Fibroblast of skin of abdomen (primary cell): ENCODE measurements at regions not wholly inside any gene's neighbourhood (a gene's known extent, or its start where the extent isn't known, plus 50 kb on each side); places are given as distances from the start of the nearest gene placed in this dataset.
"Not testable (repeated sequence)": the region's sequence is repeated elsewhere in the genome, so short reads cannot be mapped to it uniquely, and the experiment has no call there.

Experiments used
- DNase-seq: peaks from one replicate; pipeline ENCODE4 v3.0.0-alpha.2; 2013

DNA sequence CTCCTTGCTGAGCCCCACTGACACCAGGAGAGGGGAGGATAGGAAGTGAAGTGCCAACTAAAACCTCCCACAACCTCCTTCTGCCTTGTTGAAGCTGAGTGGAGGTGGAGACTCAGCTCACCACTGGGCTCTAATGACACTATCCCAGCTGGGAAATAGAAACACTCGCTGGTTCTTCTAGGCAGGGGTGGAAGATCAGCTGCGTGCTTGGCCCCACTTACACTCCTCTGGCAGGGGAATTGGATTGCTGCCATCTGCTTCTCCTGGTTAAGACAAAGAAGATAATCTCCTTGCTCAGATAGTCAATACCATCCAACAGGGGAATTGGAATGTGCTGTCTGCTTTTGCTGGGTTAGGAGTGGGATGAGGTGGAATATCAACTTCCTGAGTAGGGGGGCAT is 392.5 kb downstream of the ZNF674 start:
- DNase-seq: no peak

DNA sequence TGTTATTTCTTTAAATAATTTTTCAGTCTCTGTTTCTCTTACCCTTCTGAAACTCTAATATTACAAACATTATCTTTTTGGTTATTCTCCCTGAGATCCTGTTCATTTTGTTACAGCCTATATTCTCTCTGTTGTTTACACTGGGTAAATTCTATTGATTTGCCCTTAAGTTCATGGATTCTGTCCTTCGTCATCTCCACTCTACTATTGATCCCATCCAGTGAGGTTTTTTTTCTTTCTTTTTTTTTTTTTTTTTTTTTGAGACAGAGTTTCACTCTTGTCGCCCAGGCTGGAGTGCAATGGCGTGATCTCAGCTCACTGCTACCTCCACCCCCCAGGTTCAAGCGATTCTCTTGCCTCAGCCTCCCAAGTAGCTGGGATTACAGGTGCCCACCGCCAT is 393.9 kb downstream of the ZNF674 start:
- DNase-seq: not testable (repeated sequence)

DNA sequence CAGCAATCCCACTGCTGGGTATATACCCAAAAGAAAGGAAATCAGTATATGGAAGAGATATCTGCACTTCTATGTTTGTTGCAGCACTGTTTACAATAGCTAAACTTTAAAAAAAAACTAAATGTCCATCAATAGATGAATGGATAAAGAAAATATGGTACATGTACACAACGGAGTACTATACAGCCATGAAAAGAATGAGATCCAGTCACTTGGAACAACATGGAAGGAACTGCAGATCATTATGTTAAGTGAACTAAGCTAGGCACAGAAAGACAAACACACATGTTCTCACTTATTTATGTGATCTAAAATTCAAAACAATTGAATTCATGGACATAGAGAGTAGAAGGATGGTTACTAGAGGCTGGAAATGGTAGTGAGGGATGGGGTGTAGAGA is 400.7 kb downstream of the ZNF674 start:
- DNase-seq: no peak

DNA sequence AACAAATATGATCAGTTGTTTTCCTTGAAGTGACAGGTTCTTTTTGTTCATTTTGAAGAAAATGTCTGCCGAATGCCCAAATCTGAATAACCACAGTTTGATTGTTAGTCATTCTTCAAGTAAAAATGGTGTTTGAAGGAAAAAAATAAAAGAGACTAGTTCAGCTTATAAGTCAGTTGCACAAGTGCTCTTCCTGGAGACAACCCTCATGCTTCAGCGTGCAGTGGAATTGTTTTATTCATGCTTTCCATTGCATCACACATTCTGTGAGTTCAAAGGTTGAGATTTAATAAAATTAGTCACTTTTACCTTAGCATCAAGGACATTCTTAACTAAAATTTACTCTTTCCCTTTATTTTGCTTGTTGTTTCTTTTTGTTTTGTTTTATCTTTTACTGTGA is 404.9 kb downstream of the ZNF674 start:
- no peak for DNase-seq

DNA sequence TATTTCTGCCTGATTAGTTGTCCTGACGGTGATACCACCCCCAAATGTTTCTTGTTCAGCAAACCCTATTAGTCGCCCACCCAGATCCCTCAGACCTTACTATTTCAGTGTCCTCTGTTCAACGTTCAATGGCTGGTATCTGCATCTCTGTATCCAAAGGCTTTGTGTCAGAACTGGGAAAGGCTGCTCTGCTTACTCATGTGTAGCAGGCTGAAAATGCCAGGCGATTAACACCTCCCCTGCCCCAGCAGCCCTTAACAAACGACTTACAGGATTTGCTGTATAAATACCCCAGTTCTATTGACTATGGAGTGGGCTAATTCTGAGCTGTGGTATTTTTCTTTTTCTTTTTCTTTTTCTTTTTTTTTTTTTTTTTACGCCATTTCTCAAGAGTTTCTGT is 415.0 kb downstream of the ZNF674 start:
- DNase-seq: no peak

DNA sequence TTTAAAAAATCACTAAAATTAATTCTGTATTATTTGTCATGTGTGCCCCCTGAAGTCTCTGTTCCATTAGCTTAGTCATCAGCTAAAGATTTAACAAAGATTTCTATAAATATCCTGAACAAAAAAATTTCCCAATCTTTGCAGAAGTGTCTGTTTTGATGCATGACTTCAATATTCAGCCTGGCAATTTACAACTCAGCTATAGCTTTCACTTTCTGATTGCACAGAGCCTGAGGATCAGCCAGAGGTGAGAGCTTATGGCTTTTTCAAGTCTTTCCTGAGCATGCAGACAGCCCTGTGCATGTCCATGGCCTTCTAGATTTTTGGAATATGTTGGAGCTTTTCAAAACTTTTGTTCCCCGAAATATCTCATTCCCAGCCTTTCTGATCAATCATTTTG is 420.1 kb downstream of the ZNF674 start:
- peak; percentile 5 for DNase-seq

DNA sequence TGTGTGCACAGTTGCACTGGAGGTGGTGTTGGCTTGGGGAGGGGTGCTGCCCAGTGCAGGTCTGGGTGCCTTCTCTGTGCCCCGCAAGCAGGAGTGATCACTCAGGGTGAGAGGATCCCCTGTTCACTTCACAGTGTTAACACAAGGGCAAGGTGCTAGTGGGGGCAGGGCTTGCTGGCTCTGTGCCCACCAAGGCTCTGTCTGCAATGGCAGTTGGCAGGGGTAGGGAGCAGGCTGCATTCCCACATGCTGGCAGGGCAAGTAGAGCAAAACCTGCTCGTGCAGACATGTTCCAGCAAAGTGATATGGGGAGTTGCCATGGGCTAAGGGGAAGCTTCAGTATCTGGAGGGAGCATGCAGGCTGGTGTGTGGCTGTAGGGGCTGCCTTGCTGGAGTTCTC is 428.0 kb downstream of the ZNF674 start:
- no peak for DNase-seq

DNA sequence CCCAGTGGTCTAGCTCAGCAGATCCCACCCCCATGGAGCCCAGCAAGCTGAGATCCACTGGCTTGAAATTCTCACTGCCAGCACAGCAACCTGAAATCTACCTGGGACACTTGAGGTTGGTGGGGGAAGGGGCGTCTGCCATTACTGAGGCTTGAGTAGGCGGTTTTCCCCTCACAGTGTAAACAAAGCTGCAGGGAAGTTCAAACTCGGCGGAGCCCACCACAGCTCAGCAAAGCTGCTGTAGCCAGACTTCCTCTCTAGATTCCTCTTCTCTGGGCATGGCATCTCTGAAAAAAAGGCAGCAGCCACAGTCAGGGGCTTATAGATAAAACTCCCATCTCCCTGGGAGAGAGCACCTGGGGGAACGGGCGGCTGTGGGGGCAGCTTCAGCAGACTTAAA is 457.9 kb downstream of the ZNF674 start:
- not testable (repeated sequence) for DNase-seq

DNA sequence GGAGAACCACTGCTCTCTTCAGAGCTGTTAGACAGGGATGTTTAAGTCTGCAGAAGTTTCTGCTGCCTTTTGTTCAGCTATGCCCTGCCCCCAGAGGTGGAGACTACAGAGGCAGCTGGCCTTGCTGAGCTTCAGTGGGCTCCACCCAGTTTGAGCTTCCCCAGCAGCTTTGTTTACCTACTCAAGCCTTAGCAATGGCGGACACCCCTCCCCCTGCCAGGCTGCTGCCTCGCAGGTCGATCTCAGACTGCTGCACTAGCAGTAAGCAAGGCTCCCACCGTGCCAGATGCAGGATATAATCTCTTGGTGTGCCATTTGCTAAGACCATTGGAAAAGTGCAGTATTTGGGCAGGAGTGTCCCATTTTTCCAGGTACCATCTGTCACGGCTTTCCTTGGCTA is 465.1 kb downstream of the ZNF674 start:
- not testable (repeated sequence) for DNase-seq

DNA sequence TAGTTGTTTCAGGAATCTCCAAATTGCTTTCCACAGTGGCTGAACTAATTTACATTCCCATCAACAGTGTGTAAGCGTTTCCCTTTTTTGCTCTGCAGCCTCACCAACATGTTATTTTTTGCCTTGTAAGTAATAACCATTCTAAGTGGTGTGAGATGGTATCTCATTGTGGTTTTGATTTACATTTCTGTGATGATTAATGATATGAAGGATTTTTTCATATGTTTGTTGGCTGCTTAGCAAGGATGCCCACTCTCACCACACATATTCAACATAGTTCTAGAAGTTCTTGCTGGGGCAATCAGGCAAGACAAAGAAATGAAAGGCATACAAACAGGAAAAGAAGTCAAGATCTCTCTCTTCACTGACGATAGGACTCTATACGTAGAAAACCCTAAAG is 472.4 kb downstream of the ZNF674 start:
- no peak for DNase-seq

DNA sequence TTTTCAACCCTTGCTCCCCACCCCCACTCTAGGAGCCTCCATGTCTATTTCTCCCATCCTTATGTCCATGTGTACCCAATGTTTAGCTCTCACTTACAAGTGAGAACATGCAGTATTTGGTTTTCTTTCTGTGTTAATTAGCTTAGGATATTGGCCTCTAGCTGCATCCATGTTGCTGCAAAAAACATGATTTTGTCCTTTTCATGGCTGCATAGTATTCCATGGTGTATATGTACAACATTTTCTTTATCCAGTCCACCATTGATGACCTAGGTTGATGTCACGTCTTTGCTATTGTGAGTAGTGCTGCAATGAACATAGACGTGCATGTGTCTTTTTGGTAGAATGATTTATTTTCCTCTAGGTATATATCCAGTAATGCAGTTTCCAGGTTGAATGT is 472.8 kb downstream of the ZNF674 start:
- no peak for DNase-seq

DNA sequence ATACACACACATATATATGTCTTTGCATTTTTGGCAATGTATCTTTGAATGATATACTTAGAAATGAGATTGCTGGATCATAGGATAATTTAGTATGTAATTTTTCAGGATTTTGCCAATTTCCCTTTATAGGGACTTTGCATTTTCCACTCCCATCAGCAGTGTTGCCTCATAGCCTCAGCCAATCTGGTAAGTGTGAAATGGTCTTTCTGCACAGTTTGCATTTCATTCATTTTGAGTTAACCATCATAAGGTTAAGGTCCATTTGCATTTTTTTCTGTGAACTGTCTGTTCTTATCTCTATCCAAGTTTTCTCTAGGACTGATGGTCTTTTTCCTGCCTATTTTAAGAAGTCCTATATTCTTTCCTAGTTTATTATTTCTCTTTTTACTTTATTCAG is 474.8 kb downstream of the ZNF674 start:
- DNase-seq: no peak

DNA sequence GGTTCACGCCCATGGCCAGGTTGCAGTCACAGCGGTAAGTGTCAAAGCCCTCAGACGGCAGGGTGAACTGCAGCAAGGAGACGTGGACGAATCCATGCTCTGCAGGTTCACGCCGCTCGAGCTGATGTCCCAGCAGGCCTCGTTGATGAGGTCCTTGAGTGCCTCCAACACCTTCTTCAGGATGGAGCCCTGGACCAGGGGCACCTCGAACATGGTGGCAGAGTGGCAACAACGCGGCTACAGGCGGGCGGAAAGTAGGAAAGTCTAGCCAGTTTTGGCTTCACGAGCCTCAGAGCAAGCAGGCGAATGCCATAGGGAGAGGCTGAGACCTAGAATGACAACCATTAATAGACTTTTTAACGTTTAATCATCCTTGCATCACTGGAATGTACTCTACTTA is 485.9 kb downstream of the ZNF674 start:
- DNase-seq: no peak

DNA sequence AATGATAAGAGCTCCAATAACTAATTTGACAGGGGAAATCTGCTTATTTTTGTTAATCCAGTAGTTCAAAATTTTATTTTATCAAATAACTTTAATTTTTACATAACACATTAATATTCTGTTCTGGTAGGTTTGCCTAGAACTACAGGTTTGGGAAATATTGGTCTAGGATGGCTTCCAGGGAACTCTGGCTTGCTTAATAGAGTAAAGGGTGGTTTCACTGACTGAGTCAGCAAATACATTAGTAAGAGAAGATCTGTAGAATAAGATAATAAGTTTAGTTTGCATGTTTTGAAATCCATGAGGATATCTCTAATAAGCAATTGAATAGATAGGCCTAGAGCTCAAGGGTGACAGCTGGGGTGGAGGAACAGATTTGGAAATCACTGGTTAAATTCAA is 500.7 kb downstream of the ZNF674 start:
- DNase-seq: no peak

DNA sequence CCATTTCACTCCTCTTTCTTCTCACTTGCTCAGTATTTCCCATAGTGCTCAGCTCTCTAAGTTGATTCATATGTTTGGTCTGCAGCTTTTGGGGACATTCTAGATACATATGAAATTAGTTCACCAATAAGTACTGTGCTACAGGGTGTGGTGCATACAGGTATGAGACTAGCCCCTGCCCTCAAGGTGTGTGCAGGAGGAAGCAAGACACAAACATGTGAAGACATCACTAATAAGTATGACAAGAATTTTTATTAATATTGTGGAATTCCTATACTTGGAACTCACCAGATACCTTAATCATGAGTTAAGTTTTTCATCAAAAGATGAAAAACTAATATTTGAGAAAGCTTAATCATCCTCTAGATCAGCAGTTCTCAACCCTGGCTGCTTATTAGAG is 505.2 kb downstream of the ZNF674 start:
- DNase-seq: no peak

DNA sequence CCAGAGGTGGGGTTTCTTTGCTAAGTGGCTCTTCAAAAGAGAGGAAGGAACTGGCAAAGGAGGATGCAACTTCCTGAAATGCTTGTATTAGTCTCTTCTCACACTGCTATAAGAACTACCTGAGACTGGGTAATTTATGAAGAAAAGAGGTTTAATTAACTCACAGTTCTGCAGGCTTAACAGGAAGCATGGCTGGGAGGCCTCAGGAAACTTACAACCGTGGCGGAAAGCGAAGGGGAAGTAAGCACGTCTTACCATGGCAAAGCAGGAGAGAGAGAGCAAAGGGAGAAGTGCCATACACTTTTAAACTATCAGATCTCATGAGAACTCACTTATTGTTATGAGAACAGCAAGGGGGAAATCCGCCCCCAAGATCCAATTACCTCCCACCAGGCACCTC is 505.7 kb downstream of the ZNF674 start:
- no peak for DNase-seq

DNA sequence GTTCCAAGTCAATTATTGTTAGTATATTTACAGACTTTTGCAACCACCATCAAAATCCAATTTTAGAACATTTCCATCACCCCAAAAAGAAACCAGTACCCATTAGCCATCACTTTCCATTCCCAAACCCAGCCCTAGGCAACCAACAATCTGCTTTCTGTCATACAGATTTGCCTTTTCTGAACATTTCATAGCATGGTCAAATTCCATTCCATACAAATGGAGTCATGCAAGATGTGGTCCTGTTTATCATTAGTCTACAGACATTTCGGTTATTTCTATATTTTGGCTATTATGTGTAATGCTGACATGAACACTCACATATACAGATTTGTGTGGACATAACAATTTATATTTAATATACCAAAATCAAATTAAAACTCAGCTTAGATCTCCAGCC is 508.7 kb downstream of the ZNF674 start:
- DNase-seq: peak; percentile 43

DNA sequence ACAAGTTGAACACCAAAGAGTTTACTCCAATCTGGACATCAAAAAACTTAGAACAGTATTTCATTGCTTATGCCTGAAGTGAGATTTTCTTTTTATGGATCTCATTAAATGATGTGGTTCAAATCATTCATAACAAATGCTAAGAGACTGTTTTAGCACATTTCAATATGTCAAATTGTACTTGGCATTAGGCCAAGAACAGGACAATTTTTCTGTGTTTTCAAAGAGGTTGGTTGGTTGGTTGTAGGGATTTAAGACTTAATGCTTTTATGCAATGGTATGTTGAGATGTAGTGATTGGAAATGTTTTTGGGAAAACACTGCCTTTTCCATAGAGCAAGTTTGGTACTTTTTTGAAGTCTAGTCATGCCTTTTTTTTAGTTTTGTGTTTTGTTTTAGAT is 510.4 kb downstream of the ZNF674 start:
- no peak for DNase-seq

DNA sequence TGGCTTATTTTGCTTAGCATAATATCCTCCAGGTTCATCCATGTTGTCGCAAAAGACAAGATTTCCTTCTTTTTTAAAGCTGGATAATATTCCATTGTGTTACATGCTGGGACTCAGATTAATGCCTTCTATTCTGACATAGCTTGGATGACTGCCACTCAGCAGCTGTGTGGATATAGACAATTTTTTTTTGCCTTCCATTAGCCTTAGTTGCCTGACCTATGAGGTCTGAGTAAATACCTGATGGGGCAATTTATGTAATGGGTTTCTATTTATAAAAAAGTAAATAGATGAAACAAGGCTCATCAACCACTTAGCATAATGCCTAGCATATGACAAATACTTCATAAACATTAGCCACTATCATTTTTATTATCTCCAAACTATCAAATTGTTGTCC is 515.4 kb downstream of the ZNF674 start:
- DNase-seq: no peak

DNA sequence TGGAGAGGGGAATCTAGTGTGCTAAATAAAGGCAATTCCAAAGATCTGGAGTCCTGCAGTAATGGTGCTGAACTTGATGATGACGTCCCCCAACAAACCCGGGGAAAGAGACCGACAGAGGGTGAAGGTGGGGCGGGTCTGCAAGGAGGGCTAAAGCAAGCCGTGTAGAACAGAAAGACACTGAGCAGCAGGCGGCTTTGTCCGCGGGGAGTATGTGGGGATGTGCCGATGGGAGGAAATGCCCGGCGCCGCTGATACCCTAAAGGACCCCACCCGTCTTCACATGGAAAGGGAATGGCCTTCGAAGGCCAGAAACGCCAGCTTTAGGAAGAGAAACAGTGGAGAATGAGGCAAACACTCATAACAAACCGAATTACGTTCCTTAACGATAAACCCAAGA is 528.9 kb downstream of the ZNF674 start:
- DNase-seq: no peak

DNA sequence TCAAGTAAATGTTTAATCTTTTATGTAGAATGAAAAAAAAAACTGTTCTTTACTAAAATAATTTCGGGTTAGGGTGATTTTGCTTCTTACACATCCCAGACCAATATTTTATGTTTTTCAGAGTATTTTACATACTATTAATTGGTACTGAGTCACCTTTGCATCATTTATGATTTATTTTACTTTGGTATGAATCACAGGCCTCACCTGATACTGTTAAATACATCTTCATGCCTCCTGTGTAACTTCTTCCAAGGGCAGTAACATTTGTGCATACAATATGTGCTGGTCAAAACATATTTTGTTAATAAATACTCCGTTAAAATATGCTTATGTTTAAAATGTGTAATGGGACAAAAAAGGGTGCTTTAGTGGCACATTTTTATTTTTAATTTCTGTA is 529.6 kb downstream of the ZNF674 start:
- no peak for DNase-seq

DNA sequence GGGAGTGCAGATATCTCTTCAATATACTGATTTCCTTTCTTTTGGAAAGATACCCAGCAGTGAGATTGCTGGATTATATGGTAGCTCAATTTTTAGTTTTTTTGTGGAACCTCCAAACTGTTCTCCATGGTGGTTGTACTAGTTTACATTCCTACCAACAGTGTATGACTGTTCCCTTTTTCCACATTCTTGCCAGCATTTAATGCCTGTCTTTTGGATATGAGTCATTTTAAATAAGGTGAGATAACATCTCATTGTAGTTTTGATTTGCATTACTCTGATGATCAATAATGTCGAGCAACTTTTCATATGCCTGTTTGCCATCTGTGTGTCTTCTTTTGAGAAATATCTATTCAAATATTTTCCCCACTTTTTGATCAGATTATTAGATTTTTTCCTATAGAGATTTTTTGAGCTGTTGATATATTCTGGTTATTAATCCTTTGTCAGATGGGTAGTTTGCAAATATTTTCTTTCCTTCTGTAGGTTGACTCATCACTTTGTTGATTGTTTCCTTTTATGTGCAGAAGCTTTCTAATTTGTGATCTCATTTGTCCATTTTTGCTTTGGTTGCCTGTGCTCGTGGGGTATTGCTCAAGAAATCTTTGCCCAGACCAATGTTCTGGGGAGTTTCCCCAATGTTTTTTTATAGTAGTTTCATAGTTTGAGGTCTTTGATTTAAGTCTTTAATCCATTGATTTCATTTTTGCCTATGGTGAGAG is 552.7 kb downstream of the ZNF674 start:
- DNase-seq: no peak

DNA sequence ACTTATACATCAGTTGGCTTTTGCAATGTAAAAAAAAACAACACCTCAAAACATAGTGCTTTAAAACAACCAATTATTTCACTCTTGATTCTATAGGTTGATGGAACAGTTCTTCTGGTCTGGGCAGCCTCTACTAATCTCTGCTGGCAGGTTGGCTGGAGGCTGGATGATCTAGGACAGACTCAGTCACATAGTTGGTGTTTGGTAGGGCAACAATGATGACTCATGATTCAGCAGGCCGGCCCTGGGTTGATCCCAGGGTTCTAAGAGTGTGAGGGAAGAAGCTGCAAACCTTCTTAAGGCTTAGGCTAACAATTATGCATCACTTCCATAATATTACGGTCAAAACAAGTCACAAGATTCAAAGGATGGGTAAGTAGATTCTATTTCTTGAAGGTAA is 558.2 kb downstream of the ZNF674 start:
- DNase-seq: no peak

DNA sequence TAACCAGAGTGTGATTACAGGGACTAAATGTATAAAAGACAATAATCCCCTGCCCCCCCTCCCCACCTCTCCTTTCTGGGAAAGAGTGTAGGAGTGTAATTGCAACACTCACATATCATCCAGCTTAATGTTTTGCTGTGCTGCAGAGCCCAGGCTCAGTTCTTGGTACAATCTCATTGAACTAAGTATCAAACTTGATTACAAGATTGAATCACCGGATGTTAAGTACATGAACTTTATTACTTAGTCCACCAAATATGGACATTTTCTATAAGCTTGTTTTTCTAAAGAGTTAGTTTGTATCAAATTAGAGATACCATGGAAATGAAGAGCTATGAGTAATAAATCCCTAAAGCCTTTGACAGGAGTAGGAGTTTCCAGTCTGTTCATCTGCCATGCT is 559.1 kb downstream of the ZNF674 start:
- no peak for DNase-seq
